GM23338 (cell line): ENCODE measurements at regions not wholly inside any gene's neighbourhood (a gene's known extent, or its start where the extent isn't known, plus 50 kb on each side); places are given as distances from the start of the nearest gene placed in this dataset.

ENCODE experiments used
- CTCF ChIP-seq, 2 experiments: fragments of 200-600 bp in 1 of 2; sonication (generic) in 1 of 2; conservative IDR thresholded peaks; 2 replicates each; pipeline versions ENCODE4 v1.5.1 to v1.6.1; 2016 to 2017; ENCODE audit warnings: antibody characterized with exemption in 2 of 2, low read depth in 2 of 2, mild to moderate bottlenecking in 2 of 2, moderate library complexity in 1 of 2
- EZH2 ChIP-seq: fragments of 200-600 bp; sonication (generic); IDR thresholded peaks from one replicate; pipeline ENCODE4 v1.8.0; 2017; ENCODE audit warnings: antibody characterized with exemption, mild to moderate bottlenecking, low read depth; ENCODE audit not compliant: unreplicated experiment
- JUNB ChIP-seq: IDR thresholded peaks from one replicate; pipeline ENCODE4 v1.6.1; 2016; ENCODE audit warnings: antibody characterized with exemption; ENCODE audit not compliant: unreplicated experiment
- NANOG ChIP-seq: IDR thresholded peaks from 2 replicates; pipeline ENCODE4 v1.6.1; 2016; ENCODE audit warnings: antibody characterized with exemption, borderline replicate concordance
- POLR2AphosphoS5 ChIP-seq: IDR thresholded peaks from 2 replicates; pipeline ENCODE4 v1.6.1; 2016; ENCODE audit warnings: antibody characterized with exemption, low read depth
- TF ChIP-seq, protein P1 (sequence below): IDR thresholded peaks from one replicate; pipeline ENCODE4 v1.6.1; 2018; ENCODE audit warnings: antibody characterized with exemption; ENCODE audit not compliant: unreplicated experiment
- TF ChIP-seq, protein P2 (sequence below): IDR thresholded peaks from 2 replicates; pipeline ENCODE4 v1.6.1; 2016; ENCODE audit warnings: antibody characterized with exemption

- TF ChIP-seq CTCF (conservative IDR thresholded peaks at IDR 0.05; ENCODE audit: low read depth in 2 of 2) (peak; percentile 27 to 44; a peak in 3 of 4 replicates), JUNB (no peak), POLR2AphosphoS5 (no peak), EZH2 (no peak), NANOG (no peak)
- TF ChIP-seq, protein P1, sequence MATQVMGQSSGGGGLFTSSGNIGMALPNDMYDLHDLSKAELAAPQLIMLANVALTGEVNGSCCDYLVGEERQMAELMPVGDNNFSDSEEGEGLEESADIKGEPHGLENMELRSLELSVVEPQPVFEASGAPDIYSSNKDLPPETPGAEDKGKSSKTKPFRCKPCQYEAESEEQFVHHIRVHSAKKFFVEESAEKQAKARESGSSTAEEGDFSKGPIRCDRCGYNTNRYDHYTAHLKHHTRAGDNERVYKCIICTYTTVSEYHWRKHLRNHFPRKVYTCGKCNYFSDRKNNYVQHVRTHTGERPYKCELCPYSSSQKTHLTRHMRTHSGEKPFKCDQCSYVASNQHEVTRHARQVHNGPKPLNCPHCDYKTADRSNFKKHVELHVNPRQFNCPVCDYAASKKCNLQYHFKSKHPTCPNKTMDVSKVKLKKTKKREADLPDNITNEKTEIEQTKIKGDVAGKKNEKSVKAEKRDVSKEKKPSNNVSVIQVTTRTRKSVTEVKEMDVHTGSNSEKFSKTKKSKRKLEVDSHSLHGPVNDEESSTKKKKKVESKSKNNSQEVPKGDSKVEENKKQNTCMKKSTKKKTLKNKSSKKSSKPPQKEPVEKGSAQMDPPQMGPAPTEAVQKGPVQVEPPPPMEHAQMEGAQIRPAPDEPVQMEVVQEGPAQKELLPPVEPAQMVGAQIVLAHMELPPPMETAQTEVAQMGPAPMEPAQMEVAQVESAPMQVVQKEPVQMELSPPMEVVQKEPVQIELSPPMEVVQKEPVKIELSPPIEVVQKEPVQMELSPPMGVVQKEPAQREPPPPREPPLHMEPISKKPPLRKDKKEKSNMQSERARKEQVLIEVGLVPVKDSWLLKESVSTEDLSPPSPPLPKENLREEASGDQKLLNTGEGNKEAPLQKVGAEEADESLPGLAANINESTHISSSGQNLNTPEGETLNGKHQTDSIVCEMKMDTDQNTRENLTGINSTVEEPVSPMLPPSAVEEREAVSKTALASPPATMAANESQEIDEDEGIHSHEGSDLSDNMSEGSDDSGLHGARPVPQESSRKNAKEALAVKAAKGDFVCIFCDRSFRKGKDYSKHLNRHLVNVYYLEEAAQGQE, result no peak
- TF ChIP-seq, protein P2, sequence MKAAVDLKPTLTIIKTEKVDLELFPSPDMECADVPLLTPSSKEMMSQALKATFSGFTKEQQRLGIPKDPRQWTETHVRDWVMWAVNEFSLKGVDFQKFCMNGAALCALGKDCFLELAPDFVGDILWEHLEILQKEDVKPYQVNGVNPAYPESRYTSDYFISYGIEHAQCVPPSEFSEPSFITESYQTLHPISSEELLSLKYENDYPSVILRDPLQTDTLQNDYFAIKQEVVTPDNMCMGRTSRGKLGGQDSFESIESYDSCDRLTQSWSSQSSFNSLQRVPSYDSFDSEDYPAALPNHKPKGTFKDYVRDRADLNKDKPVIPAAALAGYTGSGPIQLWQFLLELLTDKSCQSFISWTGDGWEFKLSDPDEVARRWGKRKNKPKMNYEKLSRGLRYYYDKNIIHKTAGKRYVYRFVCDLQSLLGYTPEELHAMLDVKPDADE, result no peak
These were observed 616.1 kb upstream of the RGMB start for GRCh38 chr5:98157368-98157767.
